ENCODE measurements at regions not wholly inside any gene's neighbourhood (a gene's known extent, or its start where the extent isn't known, plus 50 kb on each side); places are given as distances from the start of the nearest gene placed in this dataset.

- TF ChIP-seq CTCF (IDR thresholded peaks at IDR 0.05; ENCODE audit: low read depth, low read length), result no peak
- no peak for DNase-seq (ENCODE audit: low read depth, low spot score)
These were observed 1292.1 kb upstream of the FLRT2 start for GRCh38 chr14:84237881-84238280.

GRCh38 chr14:84247693-84248092, 1282.3 kb upstream of the FLRT2 start:
- ChIA-PET POLR2A (no interaction called here), CTCF (no interaction called here)

More at GRCh38 chr14:84237881-84238280, 1292.1 kb upstream of the FLRT2 start:
- Histone ChIP-seq H3K9me3 (ENCODE audit: control insufficient read depth, insufficient read depth, low read length) (no peaks in the 10 kb centered on the region), H3K27me3 (ENCODE audit: control insufficient read depth, insufficient read depth, low read length) (no peaks in the 10 kb centered on the region), H3K4me3 (ENCODE audit: low read depth, low read length) (no peak overlapping the region), H3K27ac (ENCODE audit: low read depth, low read length) (no peak overlapping the region)
- CTCF ChIA-PET, result no interaction called here
- POLR2A ChIA-PET, result no interaction called here

GRCh38 chr14:84250893-84251292, 1279.1 kb upstream of the FLRT2 start:
- DNase-seq (ENCODE audit: low read depth, low spot score), result no peak
- ChIA-PET POLR2A (no interaction called here), CTCF (no interaction called here)
- Histone ChIP-seq H3K9me3 (ENCODE audit: control insufficient read depth, insufficient read depth, low read length) (no peaks in the 10 kb centered on the region), H3K4me3 (ENCODE audit: low read depth, low read length) (no peak overlapping the region), H3K27ac (ENCODE audit: low read depth, low read length) (no peak overlapping the region), H3K27me3 (ENCODE audit: control insufficient read depth, insufficient read depth, low read length) (no peaks in the 10 kb centered on the region)
- TF ChIP-seq CTCF (IDR thresholded peaks at IDR 0.05; ENCODE audit: low read depth, low read length), result no peak

More at GRCh38 chr14:84247693-84248092, 1282.3 kb upstream of the FLRT2 start:
- Histone ChIP-seq H3K4me3 (ENCODE audit: low read depth, low read length) (no peak overlapping the region), H3K9me3 (ENCODE audit: control insufficient read depth, insufficient read depth, low read length) (no peaks in the 10 kb centered on the region), H3K27ac (ENCODE audit: low read depth, low read length) (no peak overlapping the region), H3K27me3 (ENCODE audit: control insufficient read depth, insufficient read depth, low read length) (no peaks in the 10 kb centered on the region)
- TF ChIP-seq CTCF (IDR thresholded peaks at IDR 0.05; ENCODE audit: low read depth, low read length), result no peak
- no peak for DNase-seq (ENCODE audit: low read depth, low spot score)

GRCh38 chr14:84251411-84252115, 1278.4 kb upstream of the FLRT2 start:
- Histone ChIP-seq H3K9me3 (ENCODE audit: control insufficient read depth, insufficient read depth, low read length) (no peaks in the 10 kb centered on the region), H3K27ac (ENCODE audit: low read depth, low read length) (no peak overlapping the region), H3K4me3 (ENCODE audit: low read depth, low read length) (no peak overlapping the region), H3K27me3 (ENCODE audit: control insufficient read depth, insufficient read depth, low read length) (no peaks in the 10 kb centered on the region)
- DNase-seq (ENCODE audit: low read depth, low spot score), result no peak
- CTCF ChIA-PET, result no interaction called here
- no peak for TF ChIP-seq CTCF (IDR thresholded peaks at IDR 0.05; ENCODE audit: low read depth, low read length)
- POLR2A ChIA-PET, result no interaction called here

- TF ChIP-seq CTCF (IDR thresholded peaks at IDR 0.05; ENCODE audit: low read depth, low read length), result no peak
- Histone ChIP-seq H3K27ac (ENCODE audit: low read depth, low read length) (no peak overlapping the region), H3K27me3 (ENCODE audit: control insufficient read depth, insufficient read depth, low read length) (no peaks in the 10 kb centered on the region), H3K4me3 (ENCODE audit: low read depth, low read length) (no peak overlapping the region), H3K9me3 (ENCODE audit: control insufficient read depth, insufficient read depth, low read length) (no peaks in the 10 kb centered on the region)
- no peak for DNase-seq (ENCODE audit: low read depth, low spot score)
- POLR2A ChIA-PET, result no interaction called here
- CTCF ChIA-PET, result interaction anchor here (0.5 kb wide), 1 partner anchor 19 kb away, joined by 4 read pairs; no protein-coding TSS in a partner anchor
These were observed 1277.2 kb upstream of the FLRT2 start for GRCh38 chr14:84252706-84253105.
